ENCODE measurements at regions not wholly inside any gene's neighbourhood (a gene's known extent, or its start where the extent isn't known, plus 50 kb on each side); places are given as distances from the start of the nearest gene placed in this dataset.

GRCh38 chr2:129281791-129282530 lies 697.5 kb upstream of the RAB6C start:
- no peak for TF ChIP-seq CTCF (IDR thresholded peaks at IDR 0.05; ENCODE audit: low read depth, low read length)
- TF ChIP-seq EZH2phosphoT487 (IDR thresholded peaks at IDR 0.05; ENCODE audit: low read depth) = no peak
